Mesothelial cell of epicardium (in vitro differentiated cells): ENCODE measurements at regions not wholly inside any gene's neighbourhood (a gene's known extent, or its start where the extent isn't known, plus 50 kb on each side); places are given as distances from the start of the nearest gene placed in this dataset.

Source experiments
- DNase-seq, 2 experiments: peaks; one replicate each; pipeline ENCODE4 v3.0.0; 2021; ENCODE audit warnings: low spot score in 2 of 2; ENCODE audit not compliant: unreplicated experiment in 2 of 2
- H3K27ac Mint-ChIP-seq: 2 replicates; pipeline ENCODE4 v1.8.0; 2021; ENCODE audit warnings: mixed read lengths
- H3K27me3 Mint-ChIP-seq: 2 replicates; pipeline ENCODE4 v1.8.0; 2021; ENCODE audit warnings: low read depth, mixed read lengths
- H3K36me3 Mint-ChIP-seq: 2 replicates; pipeline ENCODE4 v1.8.0; 2021; ENCODE audit warnings: mixed read lengths
- H3K4me1 Mint-ChIP-seq: 2 replicates; pipeline ENCODE4 v1.8.0; 2021; ENCODE audit warnings: mixed read lengths
- H3K4me3 Mint-ChIP-seq: 2 replicates; pipeline ENCODE4 v1.8.0; 2021; ENCODE audit warnings: mild to moderate bottlenecking, moderate library complexity, mixed read lengths
- H3K9me3 Mint-ChIP-seq: 2 replicates; pipeline ENCODE4 v1.8.0; 2021; ENCODE audit warnings: mixed read lengths
- TF ChIP-seq, protein P1 (sequence below): fragments of 200-600 bp; sonication (generic); IDR thresholded peaks from one replicate; pipeline ENCODE4 v1.5.0; 2021; ENCODE audit warnings: antibody characterized with exemption; ENCODE audit not compliant: unreplicated experiment

DNA sequence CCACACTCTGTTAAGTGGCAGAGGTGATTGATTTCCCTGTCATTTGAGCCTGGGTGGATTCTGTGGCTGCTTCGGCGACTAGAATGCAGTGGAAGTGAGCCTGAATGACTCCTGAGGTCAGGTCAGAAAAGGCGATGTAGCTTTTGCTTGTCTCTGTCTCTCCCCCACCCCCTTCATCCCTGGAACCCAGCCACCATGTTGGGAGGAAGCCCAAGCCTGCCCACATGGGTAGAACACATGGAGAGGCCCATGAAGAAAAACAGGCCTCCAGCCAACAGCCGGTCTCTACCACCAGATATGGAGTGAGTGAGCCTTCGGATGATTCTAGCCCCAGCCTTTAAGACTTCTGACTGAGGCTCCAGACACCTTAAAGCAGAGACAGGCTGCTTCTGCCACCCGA is 181.0 kb downstream of the TFAP2C start:
- TF ChIP-seq, protein P1, sequence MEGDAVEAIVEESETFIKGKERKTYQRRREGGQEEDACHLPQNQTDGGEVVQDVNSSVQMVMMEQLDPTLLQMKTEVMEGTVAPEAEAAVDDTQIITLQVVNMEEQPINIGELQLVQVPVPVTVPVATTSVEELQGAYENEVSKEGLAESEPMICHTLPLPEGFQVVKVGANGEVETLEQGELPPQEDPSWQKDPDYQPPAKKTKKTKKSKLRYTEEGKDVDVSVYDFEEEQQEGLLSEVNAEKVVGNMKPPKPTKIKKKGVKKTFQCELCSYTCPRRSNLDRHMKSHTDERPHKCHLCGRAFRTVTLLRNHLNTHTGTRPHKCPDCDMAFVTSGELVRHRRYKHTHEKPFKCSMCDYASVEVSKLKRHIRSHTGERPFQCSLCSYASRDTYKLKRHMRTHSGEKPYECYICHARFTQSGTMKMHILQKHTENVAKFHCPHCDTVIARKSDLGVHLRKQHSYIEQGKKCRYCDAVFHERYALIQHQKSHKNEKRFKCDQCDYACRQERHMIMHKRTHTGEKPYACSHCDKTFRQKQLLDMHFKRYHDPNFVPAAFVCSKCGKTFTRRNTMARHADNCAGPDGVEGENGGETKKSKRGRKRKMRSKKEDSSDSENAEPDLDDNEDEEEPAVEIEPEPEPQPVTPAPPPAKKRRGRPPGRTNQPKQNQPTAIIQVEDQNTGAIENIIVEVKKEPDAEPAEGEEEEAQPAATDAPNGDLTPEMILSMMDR = no peak
- Mint-ChIP-seq H3K36me3 (no peaks in the 10 kb centered on the region), H3K27ac (no peak overlapping the region), H3K27me3 (no peaks in the 10 kb centered on the region), H3K4me3 (no peak overlapping the region), H3K4me1 (peaks cover 27% of the 10 kb centered on the region), H3K9me3 (peaks cover 5% of the 10 kb centered on the region)
- DNase-seq = no peak

DNA sequence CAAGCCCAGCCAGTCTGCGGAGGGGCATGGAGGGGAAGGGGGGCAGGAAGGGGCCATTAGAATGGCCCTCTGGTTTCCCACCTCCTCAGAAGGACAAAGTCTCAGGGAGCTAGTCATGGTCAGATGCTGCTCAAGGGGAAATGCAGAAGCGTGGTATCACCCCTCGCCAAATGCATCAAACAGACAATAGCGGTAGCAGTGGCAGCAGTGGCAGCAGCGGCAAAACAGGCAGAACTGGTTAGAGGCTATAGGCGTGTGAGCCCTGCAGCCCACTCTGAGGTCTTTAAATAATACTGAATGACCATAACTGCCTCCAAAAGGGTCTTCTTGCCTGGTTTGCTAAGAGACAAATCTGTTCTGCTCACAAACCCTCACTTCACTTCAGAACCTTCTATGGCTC is 186.7 kb downstream of the TFAP2C start:
- TF ChIP-seq, protein P1 = no peak
- peaks cover 5% of the 10 kb centered on the region for H3K9me3 Mint-ChIP-seq
- peaks cover 5% of the 10 kb centered on the region for H3K4me1 Mint-ChIP-seq
- H3K27ac Mint-ChIP-seq = peak overlapping the region; percentile 23
- H3K36me3 Mint-ChIP-seq = no peaks in the 10 kb centered on the region
- DNase-seq = no peak
- H3K27me3 Mint-ChIP-seq = peaks cover 3% of the 10 kb centered on the region
- H3K4me3 Mint-ChIP-seq = no peak overlapping the region

DNA sequence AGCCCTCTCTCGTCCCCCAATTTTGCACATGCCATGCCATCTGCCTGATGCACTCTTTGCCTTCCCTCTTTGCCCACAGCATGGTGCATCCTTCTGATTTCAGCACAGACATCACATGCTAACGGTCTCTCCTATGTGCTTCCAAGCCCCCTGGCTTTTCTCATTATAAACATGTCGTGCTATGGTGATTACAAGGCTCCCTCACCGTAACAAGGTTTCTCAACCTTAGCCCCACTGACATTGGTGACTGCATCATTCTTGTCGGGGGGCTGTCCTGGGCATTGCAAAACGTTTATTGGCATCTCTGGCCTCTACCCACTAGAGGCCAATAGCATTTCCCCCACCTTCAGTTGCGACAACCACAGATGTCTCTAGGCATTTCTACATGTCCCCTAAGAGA is 187.2 kb downstream of the TFAP2C start:
- DNase-seq = no peak
- peaks cover 3% of the 10 kb centered on the region for H3K27me3 Mint-ChIP-seq

DNA sequence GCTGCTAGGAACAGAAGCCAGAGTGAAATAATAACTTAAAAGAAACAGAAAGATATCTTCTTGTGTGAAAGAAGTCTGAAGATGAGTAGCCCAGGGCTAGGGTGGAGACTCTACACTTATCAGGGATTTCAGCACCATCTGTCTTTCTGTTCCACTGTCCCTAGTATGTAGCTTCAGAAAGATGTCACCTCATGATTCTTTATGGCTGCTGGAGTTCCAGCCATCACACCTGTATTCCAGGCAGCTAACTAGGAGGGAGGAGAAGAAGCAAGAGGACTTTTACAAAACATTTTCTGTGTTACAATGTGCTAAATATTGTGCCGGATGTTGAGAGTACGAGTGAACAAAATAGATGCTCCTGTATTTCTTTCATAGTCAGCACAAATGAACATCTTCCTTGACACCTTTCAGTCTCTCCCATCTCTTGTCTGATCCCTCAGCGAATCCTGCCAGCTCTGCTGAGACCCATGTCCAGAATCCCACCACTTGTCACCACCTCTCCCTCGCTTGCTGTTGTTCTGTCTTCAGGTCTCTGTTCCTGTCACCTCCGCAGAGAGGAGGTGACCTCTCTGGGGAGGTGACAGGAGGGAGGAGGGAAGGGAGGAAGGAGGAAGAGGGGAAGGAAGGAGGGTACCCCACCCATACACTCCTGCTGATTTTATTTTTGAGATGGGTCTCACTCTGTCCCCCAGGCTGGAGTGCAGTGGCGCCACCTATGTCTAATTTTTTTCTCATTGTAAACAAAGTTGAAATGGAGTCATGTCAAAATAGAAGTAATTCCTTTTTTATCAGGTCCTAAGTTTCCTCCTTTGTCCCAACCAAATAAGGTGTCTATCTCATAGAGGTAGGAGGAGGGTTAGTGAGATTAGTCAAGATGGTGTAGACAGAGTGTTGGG is 188.9 kb downstream of the TFAP2C start:
- H3K9me3 Mint-ChIP-seq = no peaks in the 10 kb centered on the region
- H3K4me1 Mint-ChIP-seq = peaks cover 5% of the 10 kb centered on the region
- H3K27ac Mint-ChIP-seq = no peak overlapping the region
- no peak overlapping the region for H3K4me3 Mint-ChIP-seq
- no peaks in the 10 kb centered on the region for H3K36me3 Mint-ChIP-seq
- DNase-seq = no peak
- TF ChIP-seq, protein P1 = no peak
- H3K27me3 Mint-ChIP-seq = peaks cover 5% of the 10 kb centered on the region

More for the DNA sequence above, 187.2 kb downstream of the TFAP2C start:
- H3K9me3 Mint-ChIP-seq = peaks cover 3% of the 10 kb centered on the region
- H3K36me3 Mint-ChIP-seq = no peaks in the 10 kb centered on the region
- H3K4me3 Mint-ChIP-seq = no peak overlapping the region
- H3K4me1 Mint-ChIP-seq = peaks cover 5% of the 10 kb centered on the region
- TF ChIP-seq, protein P1 = no peak
- no peak overlapping the region for H3K27ac Mint-ChIP-seq

DNA sequence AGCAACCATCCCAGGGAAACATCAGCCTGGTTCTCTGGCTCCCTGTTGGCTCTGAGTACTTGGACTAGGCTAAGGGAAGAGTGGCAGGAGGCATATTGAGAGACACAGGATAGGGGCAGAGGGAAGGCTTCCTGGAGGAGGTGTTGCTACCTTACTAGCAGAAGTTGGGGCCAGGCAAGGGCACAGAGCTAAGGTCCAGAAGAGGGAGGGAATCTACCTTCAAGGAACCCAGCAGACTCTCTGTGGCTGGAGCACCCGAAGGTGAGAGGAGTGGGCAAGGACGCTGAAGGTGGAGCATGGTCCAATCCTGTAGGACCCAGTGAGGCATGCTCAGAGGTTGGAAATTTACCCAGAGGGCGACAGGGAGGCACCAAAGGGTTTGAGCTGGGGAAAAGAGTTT is 191.9 kb downstream of the TFAP2C start:
- Mint-ChIP-seq H3K9me3 (no peaks in the 10 kb centered on the region), H3K27me3 (peaks cover 5% of the 10 kb centered on the region), H3K36me3 (no peaks in the 10 kb centered on the region), H3K27ac (no peak overlapping the region), H3K4me1 (no peaks in the 10 kb centered on the region), H3K4me3 (no peak overlapping the region)
- TF ChIP-seq, protein P1 = no peak
- DNase-seq = no peak
